HL-60 (cell line): ENCODE measurements at regions not wholly inside any gene's neighbourhood (a gene's known extent, or its start where the extent isn't known, plus 50 kb on each side); places are given as distances from the start of the nearest gene placed in this dataset.

Experiments
- DNase-seq, 2 experiments: peaks; one replicate each; pipeline ENCODE4 v3.0.0-alpha.2; 2010 to 2020; ENCODE audit warnings: low read depth in 1 of 2, low spot score in 1 of 2
- H3K27ac ChIP-seq: fragments of 250-450 bp; sonication (Bioruptor Pico); replicated peaks from 2 replicates; pipeline ENCODE4 v1.5.1; 2020; ENCODE audit warnings: mild to moderate bottlenecking, moderate library complexity
- H3K27me3 ChIP-seq: fragments of 250-450 bp; sonication (Bioruptor Pico); 2 replicates; pipeline ENCODE4 v1.5.1; 2021; ENCODE audit warnings: mild to moderate bottlenecking, moderate library complexity; ENCODE audit not compliant: insufficient read depth, poor library complexity, severe bottlenecking
- H3K4me3 ChIP-seq: replicated peaks from 2 replicates; pipeline ENCODE4 v1.5.1; 2011; ENCODE audit warnings: mild to moderate bottlenecking, control low read depth, low read length; ENCODE audit not compliant: insufficient read depth
- CTCF ChIP-seq: IDR thresholded peaks from one replicate; pipeline ENCODE4 v1.5.1; 2011; ENCODE audit warnings: low read length, control low read depth, inconsistent platforms; ENCODE audit not compliant: insufficient read depth
- GABPA ChIP-seq: IDR thresholded peaks from 2 replicates; pipeline ENCODE4 v1.6.1; 2012; ENCODE audit warnings: low read depth
- POLR2AphosphoS5 ChIP-seq: IDR thresholded peaks from 2 replicates; pipeline ENCODE4 v1.6.1; 2012; ENCODE audit warnings: low read depth
- REST ChIP-seq: IDR thresholded peaks from 2 replicates; pipeline ENCODE4 v1.6.1; 2012; ENCODE audit warnings: low read depth; ENCODE audit not compliant: insufficient replicate concordance
- SPI1 ChIP-seq: IDR thresholded peaks from 2 replicates; pipeline ENCODE4 v1.6.1; 2012; ENCODE audit warnings: low read depth, mild to moderate bottlenecking, borderline replicate concordance

GRCh38 chr15:100730655-100731266, 128.4 kb downstream of the ASB7 start:
- Histone ChIP-seq H3K27ac (no peak overlapping the region), H3K27me3 (no peaks in the 10 kb centered on the region), H3K4me3 (no peak overlapping the region)
- TF ChIP-seq GABPA (no peak), SPI1 (no peak), REST (no peak), CTCF (no peak), POLR2AphosphoS5 (no peak)
- no peak for DNase-seq

- H3K4me3 ChIP-seq: no peak overlapping the region
- H3K27me3 ChIP-seq: no peaks in the 10 kb centered on the region
- no peak overlapping the region for H3K27ac ChIP-seq
- no peak for TF ChIP-seq POLR2AphosphoS5
- TF ChIP-seq CTCF: no peak
- no peak for TF ChIP-seq SPI1
- no peak for TF ChIP-seq REST
- TF ChIP-seq GABPA: no peak
- no peak for DNase-seq
Observed at GRCh38 chr15:100731267-100732152, 129.1 kb downstream of the ASB7 start.

DNA sequence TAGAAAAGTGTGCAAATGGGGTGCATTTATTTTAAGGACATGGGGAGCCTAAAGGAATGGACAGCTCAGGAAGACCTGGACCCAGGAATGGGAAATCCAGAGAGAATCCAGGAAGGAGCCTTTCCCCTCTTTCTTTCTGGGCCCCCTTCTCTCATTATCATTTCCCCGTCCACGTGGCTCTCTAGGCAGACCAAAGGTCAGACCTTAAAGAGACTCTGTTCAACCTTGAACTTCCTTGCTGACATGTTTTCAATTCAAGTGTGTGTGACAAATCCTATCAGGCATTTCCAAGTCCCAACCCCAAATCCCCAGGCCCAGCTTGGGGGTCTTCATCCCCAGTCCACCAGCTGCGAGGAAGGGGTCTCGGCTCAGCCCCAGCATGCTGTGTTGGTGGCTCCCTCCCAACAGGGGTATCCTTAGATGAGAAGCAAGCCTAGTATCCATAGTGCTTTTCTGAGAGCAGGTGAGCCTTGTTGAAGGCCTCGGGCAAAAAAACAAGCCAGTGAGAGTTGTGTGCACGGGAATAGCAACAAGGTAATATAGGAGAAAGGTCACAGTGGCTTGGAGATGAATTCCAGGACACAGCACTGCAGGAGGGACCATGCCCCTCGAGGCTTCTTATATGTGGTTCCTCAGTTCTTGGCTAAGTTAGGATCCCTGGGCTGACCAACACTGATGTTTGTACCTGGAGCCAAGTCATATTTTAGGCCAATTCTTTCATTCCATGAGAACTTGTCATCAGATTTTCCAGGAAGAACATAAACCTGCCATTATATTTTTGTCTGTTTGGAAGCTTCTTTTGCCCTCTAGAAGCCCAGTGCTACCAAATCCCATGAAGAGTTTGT, 130.0 kb downstream of the ASB7 start:
- no peak for DNase-seq
- Histone ChIP-seq H3K27ac (no peak overlapping the region), H3K27me3 (no peaks in the 10 kb centered on the region), H3K4me3 (no peak overlapping the region)
- TF ChIP-seq SPI1 (no peak), CTCF (no peak), REST (no peak), POLR2AphosphoS5 (no peak), GABPA (no peak)
